ENCODE measurements at regions not wholly inside any gene's neighbourhood (a gene's known extent, or its start where the extent isn't known, plus 50 kb on each side); places are given as distances from the start of the nearest gene placed in this dataset.

- 77 to 91% (median 84%) methylated on average over 1 of the region's 1 CpG for WGBS, 3 donors
Observed at GRCh38 chr13:38628554-38628953, 58.3 kb upstream of the FREM2 start.

DNA sequence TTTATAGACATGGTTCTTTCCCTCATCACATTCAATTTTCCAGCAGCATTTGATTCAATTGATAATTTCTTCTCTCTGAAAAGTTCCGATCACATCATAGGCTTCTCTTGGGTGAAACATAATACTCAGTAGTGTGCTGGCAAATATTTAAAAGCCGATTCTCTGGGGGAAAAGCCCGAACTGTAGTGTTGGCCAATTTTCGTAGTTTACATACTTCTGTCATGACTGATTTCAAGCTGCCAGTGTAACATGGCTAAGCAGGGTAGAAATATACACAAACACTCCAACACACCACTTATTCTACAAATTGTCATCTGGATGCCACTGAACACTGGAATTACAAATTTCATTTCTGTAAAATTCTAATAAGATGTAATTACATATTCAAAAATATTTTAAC lies 56.1 kb upstream of the FREM2 start:
- TF ChIP-seq EP300 (IDR thresholded peaks at IDR 0.05) (no peak), POLR2A (IDR thresholded peaks at IDR 0.05) (no peak)
- TF ChIP-seq, protein P1, sequence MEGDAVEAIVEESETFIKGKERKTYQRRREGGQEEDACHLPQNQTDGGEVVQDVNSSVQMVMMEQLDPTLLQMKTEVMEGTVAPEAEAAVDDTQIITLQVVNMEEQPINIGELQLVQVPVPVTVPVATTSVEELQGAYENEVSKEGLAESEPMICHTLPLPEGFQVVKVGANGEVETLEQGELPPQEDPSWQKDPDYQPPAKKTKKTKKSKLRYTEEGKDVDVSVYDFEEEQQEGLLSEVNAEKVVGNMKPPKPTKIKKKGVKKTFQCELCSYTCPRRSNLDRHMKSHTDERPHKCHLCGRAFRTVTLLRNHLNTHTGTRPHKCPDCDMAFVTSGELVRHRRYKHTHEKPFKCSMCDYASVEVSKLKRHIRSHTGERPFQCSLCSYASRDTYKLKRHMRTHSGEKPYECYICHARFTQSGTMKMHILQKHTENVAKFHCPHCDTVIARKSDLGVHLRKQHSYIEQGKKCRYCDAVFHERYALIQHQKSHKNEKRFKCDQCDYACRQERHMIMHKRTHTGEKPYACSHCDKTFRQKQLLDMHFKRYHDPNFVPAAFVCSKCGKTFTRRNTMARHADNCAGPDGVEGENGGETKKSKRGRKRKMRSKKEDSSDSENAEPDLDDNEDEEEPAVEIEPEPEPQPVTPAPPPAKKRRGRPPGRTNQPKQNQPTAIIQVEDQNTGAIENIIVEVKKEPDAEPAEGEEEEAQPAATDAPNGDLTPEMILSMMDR (IDR thresholded peaks at IDR 0.05): no peak
- no peak for DNase-seq
- Histone ChIP-seq H3K9me3 (no peaks in the 10 kb centered on the region), H3K4me1 (ENCODE audit: insufficient read depth) (no peaks in the 10 kb centered on the region), H3K27ac (no peak overlapping the region), H3K36me3 (no peaks in the 10 kb centered on the region), H3K4me3 (no peak overlapping the region), H3K27me3 (no peaks in the 10 kb centered on the region)
- 23 to 52% (median 28%) methylated on average over 4 of the region's 4 CpGs for WGBS, 3 donors
- intact Hi-C loops (cut with DNase I): no loop called here

More at GRCh38 chr13:38628554-38628953, 58.3 kb upstream of the FREM2 start:
- Histone ChIP-seq H3K36me3 (no peaks in the 10 kb centered on the region), H3K4me1 (ENCODE audit: insufficient read depth) (no peaks in the 10 kb centered on the region), H3K9me3 (no peaks in the 10 kb centered on the region), H3K4me3 (no peak overlapping the region), H3K27ac (no peak overlapping the region), H3K27me3 (no peaks in the 10 kb centered on the region)
- intact Hi-C loops (cut with DNase I): no loop called here
- no peak for DNase-seq
- TF ChIP-seq POLR2A (IDR thresholded peaks at IDR 0.05): no peak
- TF ChIP-seq EP300 (IDR thresholded peaks at IDR 0.05): no peak
- TF ChIP-seq, protein P1 (IDR thresholded peaks at IDR 0.05): no peak

- H3K27me3 ChIP-seq: no peaks in the 10 kb centered on the region
- no peaks in the 10 kb centered on the region for H3K4me1 ChIP-seq (ENCODE audit: insufficient read depth)
- no peak for DNase-seq
- no peak overlapping the region for H3K27ac ChIP-seq
- H3K36me3 ChIP-seq: no peaks in the 10 kb centered on the region
- no peak for TF ChIP-seq EP300 (IDR thresholded peaks at IDR 0.05)
- TF ChIP-seq, protein P1 (IDR thresholded peaks at IDR 0.05): no peak
- TF ChIP-seq POLR2A (IDR thresholded peaks at IDR 0.05): no peak
- no peaks in the 10 kb centered on the region for H3K9me3 ChIP-seq
- H3K4me3 ChIP-seq: no peak overlapping the region
- intact Hi-C loops (cut with DNase I): no loop called here
- 91 to 93% (median 92%) methylated on average over 4 of the region's 4 CpGs for WGBS, 3 donors
Observed at GRCh38 chr13:38635030-38635429, 51.8 kb upstream of the FREM2 start.

GRCh38 chr13:38636073-38636472 lies 50.8 kb upstream of the FREM2 start:
- DNase-seq: no peak
- no peaks in the 10 kb centered on the region for H3K4me1 ChIP-seq (ENCODE audit: insufficient read depth)
- H3K4me3 ChIP-seq: no peak overlapping the region
- H3K9me3 ChIP-seq: no peaks in the 10 kb centered on the region
- no peaks in the 10 kb centered on the region for H3K27me3 ChIP-seq
- intact Hi-C loops (cut with DNase I): no loop called here
- TF ChIP-seq EP300 (IDR thresholded peaks at IDR 0.05): no peak
- TF ChIP-seq POLR2A (IDR thresholded peaks at IDR 0.05): no peak
- TF ChIP-seq, protein P1 (IDR thresholded peaks at IDR 0.05): no peak
- no peaks in the 10 kb centered on the region for H3K36me3 ChIP-seq
- no peak overlapping the region for H3K27ac ChIP-seq
- 73 to 81% (median 79%) methylated on average over 3 of the region's 3 CpGs for WGBS, 3 donors

GRCh38 chr13:38636761-38637160 lies 50.1 kb upstream of the FREM2 start:
- Histone ChIP-seq H3K36me3 (no peaks in the 10 kb centered on the region), H3K4me3 (no peak overlapping the region), H3K9me3 (no peaks in the 10 kb centered on the region), H3K4me1 (ENCODE audit: insufficient read depth) (no peaks in the 10 kb centered on the region), H3K27me3 (no peaks in the 10 kb centered on the region), H3K27ac (no peak overlapping the region)
- DNase-seq: no peak
- WGBS, 3 donors: 79 to 91% (median 86%) methylated on average over 2 of the region's 2 CpGs
- intact Hi-C loops (cut with DNase I): no loop called here
- TF ChIP-seq POLR2A (IDR thresholded peaks at IDR 0.05) (no peak), EP300 (IDR thresholded peaks at IDR 0.05) (no peak)
- TF ChIP-seq, protein P1 (IDR thresholded peaks at IDR 0.05): no peak
